HCT116 (cell line): ENCODE measurements at regions not wholly inside any gene's neighbourhood (a gene's known extent, or its start where the extent isn't known, plus 50 kb on each side); places are given as distances from the start of the nearest gene placed in this dataset.
"Not testable (repeated sequence)": the region's sequence is repeated elsewhere in the genome, so short reads cannot be mapped to it uniquely, and the experiment has no call there.

Source experiments
- ATAC-seq: fragments of 200-7000 bp; cut with Tn5 transposase; 2 replicates; pipeline ENCODE4 v1.9.1; 2020; ENCODE audit warnings: mild to moderate bottlenecking, moderate library complexity
- BruUV-seq: library from RNA; stranded (reverse); fragments of 400-500 nt; replicated peaks from 2 replicates; lab custom pipeline; 2021; lab: Mats Ljungman, UMichigan
- CTCF ChIA-PET: fragments of 300-600 bp; sonication (Branson Sonifier 250); formaldehyde crosslinking; loops from one replicate; lab custom pipeline; 2021; ENCODE audit warnings: antibody characterized with exemption; lab: Charles Lee
- POLR2A ChIA-PET: fragments of 300-600, 350-600 bp; sonication (Branson Sonifier 250); formaldehyde crosslinking; loops from one replicate; lab custom pipeline; 2021; ENCODE audit warnings: antibody characterized with exemption; lab: Charles Lee
- RAD21 ChIA-PET, 2 experiments: fragments of 300-600 bp; sonication (Branson Sonifier 250); formaldehyde crosslinking; loops; one replicate each; lab custom pipeline; 2023; ENCODE audit warnings: low total read pairs in 2 of 2; ENCODE audit not compliant: uncharacterized antibody in 2 of 2, unreplicated experiment in 2 of 2, low non-redundant PET in 1 of 2; lab: Charles Lee
- DNase-seq: peaks from one replicate; pipeline ENCODE4 v3.0.0-alpha.2; 2010; ENCODE audit warnings: low read depth, low spot score
- H2AFZ ChIP-seq: fragments of 200-600 bp; shearing (Covaris generic), sonication (generic); 2 replicates; pipeline ENCODE4 v1.6.1; 2017; ENCODE audit warnings: low read depth, mixed run types, mixed read lengths, antibody characterized with exemption, low read length; ENCODE audit not compliant: poor library complexity, severe bottlenecking
- H3K27ac ChIP-seq: 2 replicates; pipeline ENCODE4 v1.5.1; 2012; ENCODE audit warnings: low read depth, low read length
- H3K27me3 ChIP-seq: fragments of 200-600 bp; sonication (generic); 2 replicates; pipeline ENCODE4 v1.6.1; 2016; ENCODE audit warnings: mixed run types, low read length, mixed read lengths; ENCODE audit not compliant: insufficient read depth
- H3K36me3 ChIP-seq, 2 experiments: fragments of 200-500 bp in 1 of 2; fragments of 200-600 bp in 1 of 2; sonication (Bioruptor generic) in 1 of 2; sonication (generic) in 1 of 2; 2 replicates each; pipeline versions ENCODE4 v1.5.1 to v1.6.1; 2014 to 2016; ENCODE audit warnings: low read length in 2 of 2, inconsistent platforms in 1 of 2, mixed read lengths in 1 of 2, mixed run types in 1 of 2; ENCODE audit not compliant: insufficient read depth in 2 of 2, control insufficient read depth in 1 of 2
- H3K4me1 ChIP-seq, 2 experiments: fragments of 200-600 bp in 1 of 2; sonication (generic) in 1 of 2; 2 replicates each; pipeline versions ENCODE4 v1.5.1 to v1.6.1; 2012 to 2017; ENCODE audit warnings: low read length in 2 of 2, inconsistent platforms in 1 of 2, mild to moderate bottlenecking in 1 of 2, mixed read lengths in 1 of 2, mixed run types in 1 of 2, moderate library complexity in 1 of 2; ENCODE audit not compliant: insufficient read depth in 2 of 2, control insufficient read depth in 1 of 2
- H3K4me2 ChIP-seq: fragments of 200-600 bp; sonication (generic); 2 replicates; pipeline ENCODE4 v1.6.1; 2017; ENCODE audit warnings: mixed run types, low read length, mixed read lengths
- H3K4me3 ChIP-seq, 2 experiments: fragments of 200-600 bp in 1 of 2; sonication (generic) in 1 of 2; replicated peaks in 1 of 2; 2 replicates each; pipeline ENCODE4 v1.5.1; 2011 to 2016; ENCODE audit warnings: low read length in 2 of 2, control low read depth in 1 of 2, low read depth in 1 of 2, mild to moderate bottlenecking in 1 of 2, mixed read lengths in 1 of 2, mixed run types in 1 of 2
- H3K79me2 ChIP-seq: fragments of 200-600 bp; sonication (generic); 2 replicates; pipeline ENCODE4 v1.6.1; 2017; ENCODE audit warnings: mild to moderate bottlenecking, mixed run types, low read length, moderate library complexity, mixed read lengths; ENCODE audit not compliant: insufficient read depth
- H3K9ac ChIP-seq: fragments of 200-600 bp; sonication (generic); 2 replicates; pipeline ENCODE4 v1.6.1; 2016; ENCODE audit warnings: low read length, mixed read lengths
- H3K9me2 ChIP-seq: fragments of 200-600 bp; sonication (generic), shearing (Covaris generic); 2 replicates; pipeline ENCODE4 v1.6.1; 2017; ENCODE audit warnings: mixed run types, mild to moderate bottlenecking, moderate library complexity; ENCODE audit not compliant: insufficient read depth
- H3K9me3 ChIP-seq, 2 experiments: fragments of 200-500 bp in 1 of 2; fragments of 200-600 bp in 1 of 2; sonication (Bioruptor generic) in 1 of 2; sonication (generic) in 1 of 2; 2 replicates each; pipeline ENCODE4 v1.6.1; 2014 to 2017; ENCODE audit warnings: low read length in 2 of 2, mixed read lengths in 2 of 2, inconsistent platforms in 1 of 2, low read depth in 1 of 2, mild to moderate bottlenecking in 1 of 2, mixed run types in 1 of 2, moderate library complexity in 1 of 2; ENCODE audit not compliant: control insufficient read depth in 1 of 2, insufficient read depth in 1 of 2
- H4K20me1 ChIP-seq: fragments of 200-600 bp; sonication (generic), shearing (Covaris generic); 2 replicates; pipeline ENCODE4 v1.6.1; 2017; ENCODE audit warnings: mixed run types, mild to moderate bottlenecking, moderate library complexity; ENCODE audit not compliant: insufficient read depth
- CEBPB ChIP-seq: IDR thresholded peaks from 2 replicates; pipeline ENCODE4 v1.6.1; 2012; ENCODE audit warnings: low read depth
- ELF1 ChIP-seq: IDR thresholded peaks from 2 replicates; pipeline ENCODE4 v1.6.1; 2012; ENCODE audit warnings: low read depth, borderline replicate concordance
- EZH2phosphoT487 ChIP-seq: fragments of 200-600 bp; IDR thresholded peaks from 2 replicates; pipeline ENCODE4 v1.6.1; 2018; ENCODE audit warnings: antibody characterized with exemption, borderline replicate concordance
- JUND ChIP-seq: IDR thresholded peaks from 2 replicates; pipeline ENCODE4 v1.6.1; 2012
- MAX ChIP-seq: IDR thresholded peaks from 2 replicates; pipeline ENCODE4 v1.6.1; 2012
- POLR2A ChIP-seq: IDR thresholded peaks from 2 replicates; pipeline ENCODE4 v1.7.0; 2011; ENCODE audit warnings: borderline replicate concordance; ENCODE audit not compliant: insufficient read depth, insufficient read length; ENCODE audit errors: extremely low read depth
- POLR2AphosphoS5 ChIP-seq: IDR thresholded peaks from 2 replicates; pipeline ENCODE4 v1.6.1; 2011; ENCODE audit warnings: mild to moderate bottlenecking, low read depth, low read length, moderate library complexity
- RAD21 ChIP-seq: IDR thresholded peaks from 2 replicates; pipeline ENCODE4 v1.6.1; 2012; ENCODE audit warnings: low read depth, mild to moderate bottlenecking
- SRF ChIP-seq: IDR thresholded peaks from 2 replicates; pipeline ENCODE4 v1.6.1; 2012; ENCODE audit warnings: low read depth
- TCF7L2 ChIP-seq: IDR thresholded peaks from 2 replicates; pipeline ENCODE4 v1.7.0; 2011; ENCODE audit warnings: borderline replicate concordance, inconsistent platforms; ENCODE audit not compliant: insufficient read depth, insufficient read length; ENCODE audit errors: extremely low read depth
- YY1 ChIP-seq: IDR thresholded peaks from 2 replicates; pipeline ENCODE4 v1.6.1; 2011; ENCODE audit warnings: low read length, low read depth, moderate library complexity, mild to moderate bottlenecking; ENCODE audit not compliant: insufficient replicate concordance; ENCODE audit errors: extremely low read depth
- ZBTB33 ChIP-seq: IDR thresholded peaks from 2 replicates; pipeline ENCODE4 v1.6.1; 2011; ENCODE audit warnings: mild to moderate bottlenecking, low read length, moderate library complexity; ENCODE audit not compliant: insufficient replicate concordance; ENCODE audit errors: extremely low read depth
- ZFX ChIP-seq: fragments of 450-650 bp; IDR thresholded peaks from 2 replicates; pipeline ENCODE4 v1.6.1; 2017
- ZNF274 ChIP-seq: fragments of 200-500 bp; sonication (Bioruptor generic); IDR thresholded peaks from 2 replicates; pipeline ENCODE4 v1.6.1; 2014; ENCODE audit warnings: mild to moderate bottlenecking, low read depth, low read length, inconsistent platforms
- intact Hi-C: fragments of 100-400 bp; cut with micrococcal nuclease; formaldehyde crosslinking; loops from 2 replicates; pipeline ENCODE4 v1.10.0; 2022

GRCh38 chrX:40855932-40856515 lies 120.7 kb upstream of the MED14 start:
- Histone ChIP-seq H4K20me1 (no peaks in the 10 kb centered on the region), H3K4me3 (no peak overlapping the region), H3K27me3 (no peaks in the 10 kb centered on the region), H3K9me3 (no peaks in the 10 kb centered on the region), H2AFZ (no peak overlapping the region), H3K36me3 (no peaks in the 10 kb centered on the region), H3K9me2 (no peaks in the 10 kb centered on the region), H3K79me2 (no peaks in the 10 kb centered on the region), H3K9ac (no peak overlapping the region), H3K27ac (no peak overlapping the region), H3K4me1 (no peaks in the 10 kb centered on the region), H3K4me2 (no peak overlapping the region)
- BruUV-seq, result no TSS peak
- ChIA-PET RAD21 (no interaction called here), CTCF (no interaction called here), POLR2A (no interaction called here)
- ATAC-seq (no peak), DNase-seq (no peak)
- intact Hi-C loops, result no loop called here
- TF ChIP-seq POLR2AphosphoS5 (no peak), YY1 (no peak), ZFX (no peak), EZH2phosphoT487 (no peak), SRF (no peak), ZBTB33 (no peak), JUND (no peak), TCF7L2 (no peak), MAX (no peak), ELF1 (no peak), ZNF274 (no peak), CEBPB (no peak), RAD21 (no peak), POLR2A (no peak)

- H3K79me2 ChIP-seq, H3K36me3 ChIP-seq, ATAC-seq, CTCF ChIA-PET, H3K27me3 ChIP-seq, H3K4me2 ChIP-seq, H3K9me3 ChIP-seq, intact Hi-C loops, H3K27ac ChIP-seq, DNase-seq, H4K20me1 ChIP-seq, POLR2A ChIA-PET, H3K4me1 ChIP-seq, H3K4me3 ChIP-seq, RAD21 ChIA-PET, H3K9me2 ChIP-seq, H2AFZ ChIP-seq, BruUV-seq, H3K9ac ChIP-seq: not testable (repeated sequence)
These were observed 126.7 kb upstream of the MED14 start for GRCh38 chrX:40861952-40862554.

DNA sequence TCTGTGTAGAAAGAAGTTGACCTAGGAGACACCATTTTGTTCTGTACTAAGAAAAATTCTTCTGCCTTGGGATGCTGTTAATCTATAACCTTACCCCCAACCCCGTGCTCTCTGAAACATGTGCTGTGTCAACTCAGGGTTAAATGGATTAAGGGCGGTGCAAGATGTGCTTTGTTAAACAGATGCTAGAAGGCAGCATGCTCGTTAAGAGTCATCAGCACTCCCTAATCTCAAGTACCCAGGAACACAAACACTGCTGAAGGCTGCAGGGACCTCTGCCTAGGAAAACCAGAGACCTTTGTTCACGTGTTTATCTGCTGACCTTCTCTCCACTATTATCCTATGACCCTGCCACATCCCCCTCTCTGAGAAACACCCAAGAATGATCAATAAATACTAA lies 127.9 kb upstream of the MED14 start:
- CTCF ChIA-PET, BruUV-seq, RAD21 ChIA-PET: not testable (repeated sequence)

More for the DNA sequence above, 127.9 kb upstream of the MED14 start:
- ATAC-seq, H3K4me3 ChIP-seq, H4K20me1 ChIP-seq, H3K79me2 ChIP-seq, POLR2A ChIA-PET, H3K9me2 ChIP-seq, intact Hi-C loops, DNase-seq, H3K9me3 ChIP-seq, H3K27ac ChIP-seq, H3K4me2 ChIP-seq, H2AFZ ChIP-seq, H3K36me3 ChIP-seq, H3K27me3 ChIP-seq, H3K9ac ChIP-seq: not testable (repeated sequence)
- H3K4me1 ChIP-seq, result peaks cover 10 to 17% of the 10 kb centered on the region in 2 experiments
